ENCODE measurements at regions not wholly inside any gene's neighbourhood (a gene's known extent, or its start where the extent isn't known, plus 50 kb on each side); places are given as distances from the start of the nearest gene placed in this dataset.
"Not testable (repeated sequence)": the region's sequence is repeated elsewhere in the genome, so short reads cannot be mapped to it uniquely, and the experiment has no call there.

GRCh38 chr2:175872721-175873120, 129.3 kb downstream of the LNPK start:
- no peak for DNase-seq

DNA sequence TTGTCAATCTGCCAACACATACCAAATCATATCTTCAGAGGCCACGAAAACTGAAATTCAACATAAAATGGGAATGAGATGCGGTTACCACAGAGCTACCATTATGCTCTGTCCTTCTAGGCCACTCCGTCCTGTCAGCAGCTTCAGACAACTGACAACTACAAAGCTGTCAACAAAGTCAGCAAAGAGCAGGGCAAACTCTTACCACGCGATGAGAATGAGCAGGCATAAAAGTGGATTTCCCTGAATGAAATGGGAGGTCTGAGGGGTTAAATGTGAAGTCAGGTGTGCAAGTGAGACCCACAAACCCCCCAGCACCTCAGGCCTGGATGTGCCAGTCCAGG, 130.1 kb downstream of the LNPK start:
- DNase-seq = no peak

DNA sequence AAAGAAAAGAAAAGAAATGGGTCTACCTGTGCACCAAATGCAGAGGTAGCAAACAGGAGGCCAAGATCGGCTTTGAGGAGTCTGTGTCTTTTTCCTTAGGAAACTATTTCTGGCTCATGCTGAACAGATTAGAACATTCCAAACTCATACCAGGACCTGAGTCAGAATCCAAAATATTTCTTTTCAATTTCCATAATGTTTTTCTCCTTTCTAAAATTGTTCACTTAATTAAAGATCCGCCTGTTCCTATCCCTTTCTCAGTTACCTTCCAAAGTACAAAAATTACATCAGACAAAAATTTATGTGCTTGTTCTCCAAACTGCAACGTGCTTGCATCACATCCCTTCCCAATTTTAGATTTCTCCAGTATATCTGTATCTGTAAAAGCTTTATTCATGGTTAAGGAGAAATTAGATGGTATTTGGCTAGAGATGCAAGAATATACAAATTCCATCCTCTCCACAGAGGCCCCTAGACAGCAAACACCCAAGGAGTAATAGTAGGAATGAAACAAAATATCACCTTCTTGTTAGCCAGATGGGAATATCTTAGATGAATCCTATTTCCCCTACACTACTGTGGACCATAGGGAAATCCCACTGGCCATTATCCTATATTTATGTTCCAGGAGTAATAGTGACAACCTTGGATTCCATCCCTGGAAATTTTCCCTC, 130.6 kb downstream of the LNPK start:
- no peak for DNase-seq

- no peak for DNase-seq
These were observed 136.4 kb downstream of the LNPK start for GRCh38 chr2:175865716-175866115.

GRCh38 chr2:175864137-175864850, 137.8 kb downstream of the LNPK start:
- DNase-seq = no peak

DNA sequence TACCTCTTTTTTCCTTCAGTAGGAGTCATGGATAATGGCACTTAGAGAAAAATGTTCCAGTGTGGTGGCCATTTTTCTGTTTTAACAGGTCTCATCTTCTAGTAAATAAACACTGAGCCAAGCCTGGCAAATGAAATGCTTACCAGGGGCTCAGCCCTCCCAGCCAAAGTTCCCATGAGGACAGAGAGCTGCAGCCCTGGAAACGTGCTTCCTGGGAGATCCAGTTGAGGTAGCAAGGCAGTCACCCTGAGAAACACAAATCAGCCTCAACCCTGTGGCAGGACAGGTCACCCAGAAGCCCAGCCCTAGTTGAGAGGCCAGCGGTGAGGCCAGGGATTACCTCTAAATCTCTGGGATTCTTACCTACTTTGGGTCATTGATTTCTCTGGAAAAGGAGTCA, 140.1 kb downstream of the LNPK start:
- no peak for DNase-seq

- DNase-seq = no peak
These were observed 146.1 kb downstream of the LNPK start for GRCh38 chr2:175855794-175856453.

GRCh38 chr2:175855236-175855635, 146.8 kb downstream of the LNPK start:
- no peak for DNase-seq

GRCh38 chr2:175854665-175855064, 147.4 kb downstream of the LNPK start:
- DNase-seq = no peak

GRCh38 chr2:175854129-175854528, 147.9 kb downstream of the LNPK start:
- no peak for DNase-seq

- DNase-seq = no peak
These were observed 148.5 kb downstream of the LNPK start for GRCh38 chr2:175853616-175853890.

- DNase-seq = no peak
These were observed 149.0 kb downstream of the LNPK start for GRCh38 chr2:175852879-175853615.

DNA sequence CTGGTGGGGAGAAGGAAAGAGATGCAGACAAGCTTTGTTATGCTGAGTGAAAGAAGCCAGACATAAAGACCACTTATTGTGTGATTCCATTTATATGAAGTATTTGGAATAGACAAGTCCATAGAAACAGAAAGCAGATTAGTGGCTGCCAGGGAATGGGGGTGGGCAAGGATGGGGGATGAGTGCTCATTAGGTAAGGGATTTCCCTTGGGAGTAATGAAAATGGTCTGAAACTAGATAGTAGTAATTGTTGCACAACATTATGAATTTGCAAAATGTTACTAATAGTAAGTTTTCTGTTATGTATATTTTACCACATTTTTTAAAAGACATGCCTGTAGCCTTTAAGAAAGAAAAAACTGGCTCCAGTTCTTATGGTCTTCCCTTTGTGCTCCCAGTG, 154.9 kb downstream of the LNPK start:
- no peak for DNase-seq

DNA sequence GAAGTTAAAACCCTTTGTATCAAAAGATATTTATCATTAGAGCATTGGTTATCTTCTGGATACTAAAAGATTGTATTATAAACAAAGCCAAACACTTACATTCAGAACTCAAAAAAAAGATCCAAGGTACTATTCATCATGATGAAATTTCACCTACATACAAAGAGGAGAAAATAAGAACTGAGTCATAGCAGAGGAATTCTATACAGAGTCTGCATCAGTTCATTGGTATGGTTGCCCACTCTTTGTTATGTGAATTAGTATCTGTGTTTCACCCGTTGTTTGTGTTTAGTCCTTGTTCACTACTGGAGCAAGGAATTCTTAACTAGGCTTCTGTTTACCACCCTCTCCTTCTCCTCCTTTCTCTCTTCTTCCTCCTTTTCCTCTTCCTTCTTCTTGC, 157.9 kb downstream of the LNPK start:
- DNase-seq = no peak

DNA sequence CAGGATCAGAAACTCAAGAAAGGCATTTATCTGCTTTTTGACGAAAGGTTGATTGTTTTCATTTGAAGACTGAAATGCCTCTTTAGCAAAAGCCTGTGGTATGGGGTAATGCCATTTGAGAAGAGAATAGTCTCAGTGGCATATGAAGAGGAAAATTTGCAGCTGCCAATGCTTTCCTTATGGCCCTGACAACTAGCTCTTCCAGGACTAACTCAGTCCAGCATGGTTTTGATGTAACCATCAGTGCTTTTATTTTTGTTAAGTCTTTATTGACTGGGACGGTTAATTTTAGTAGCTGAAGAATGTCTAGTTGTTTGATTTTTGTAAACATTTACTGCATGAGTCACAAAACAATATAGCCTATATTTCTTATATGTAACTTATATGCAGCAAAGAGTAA, 158.4 kb downstream of the LNPK start:
- no peak for DNase-seq

GRCh38 chr2:175842996-175843395, 159.1 kb downstream of the LNPK start:
- no peak for DNase-seq

DNA sequence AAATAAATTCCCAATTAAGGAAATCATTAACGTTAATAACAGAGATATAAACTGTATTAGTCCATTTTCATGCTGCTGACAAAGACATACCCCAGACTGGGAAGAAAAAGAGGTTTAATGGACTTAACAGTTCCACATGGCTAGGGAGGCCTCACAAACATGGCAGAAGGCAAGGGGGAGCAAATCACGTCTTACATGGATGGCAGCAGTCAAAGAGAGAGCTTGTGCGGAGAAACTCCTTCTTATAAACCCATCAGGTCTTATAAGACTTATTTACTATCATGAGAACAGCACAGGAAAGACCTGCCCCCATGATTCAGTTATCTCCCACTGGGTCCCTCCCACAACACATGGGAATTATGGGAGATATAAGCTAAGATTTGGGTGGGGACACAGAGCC, 161.3 kb downstream of the LNPK start:
- DNase-seq = not testable (repeated sequence)

- DNase-seq = no peak
These were observed 161.8 kb downstream of the LNPK start for GRCh38 chr2:175840256-175840655.

DNA sequence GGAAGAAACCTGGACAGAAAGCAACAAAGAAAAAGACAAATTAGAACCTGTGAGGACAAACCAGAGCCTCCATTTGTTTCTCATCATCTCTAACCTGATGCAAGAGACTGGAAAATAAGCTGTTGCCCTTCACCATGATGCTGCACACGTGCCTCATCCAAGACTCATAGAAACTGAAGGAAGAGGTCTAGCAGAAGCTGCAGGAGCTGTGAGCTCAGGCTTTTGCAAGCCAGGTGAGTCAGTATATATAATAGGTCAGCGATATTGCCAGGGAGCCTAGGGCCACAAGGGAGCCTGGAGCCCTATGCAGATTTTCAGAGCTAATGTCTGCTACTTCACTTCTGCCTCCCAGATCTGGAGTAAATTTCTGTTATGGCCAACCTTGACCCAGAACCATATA, 163.1 kb downstream of the LNPK start:
- DNase-seq = no peak

DNA sequence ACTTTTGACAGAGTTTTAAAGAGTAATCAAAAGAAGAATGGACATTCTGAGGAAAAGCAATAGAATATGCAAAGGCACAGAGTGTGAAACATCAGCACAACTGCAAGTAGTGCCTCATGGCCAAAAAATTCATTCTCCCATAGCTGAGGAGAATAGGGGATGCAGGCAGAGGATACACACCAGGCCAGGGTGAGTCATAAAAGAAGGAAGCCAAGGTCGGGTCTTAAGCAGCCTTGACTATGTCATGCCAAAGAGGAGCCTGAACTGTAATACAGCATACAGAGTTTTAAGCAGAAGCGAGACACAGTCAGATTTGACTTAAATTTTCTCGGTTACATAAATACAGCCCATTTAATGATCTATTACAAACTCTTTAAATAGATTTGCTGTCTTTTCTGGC, 165.0 kb downstream of the LNPK start:
- DNase-seq = no peak

- no peak for DNase-seq
These were observed 165.7 kb downstream of the LNPK start for GRCh38 chr2:175836361-175836760.

DNA sequence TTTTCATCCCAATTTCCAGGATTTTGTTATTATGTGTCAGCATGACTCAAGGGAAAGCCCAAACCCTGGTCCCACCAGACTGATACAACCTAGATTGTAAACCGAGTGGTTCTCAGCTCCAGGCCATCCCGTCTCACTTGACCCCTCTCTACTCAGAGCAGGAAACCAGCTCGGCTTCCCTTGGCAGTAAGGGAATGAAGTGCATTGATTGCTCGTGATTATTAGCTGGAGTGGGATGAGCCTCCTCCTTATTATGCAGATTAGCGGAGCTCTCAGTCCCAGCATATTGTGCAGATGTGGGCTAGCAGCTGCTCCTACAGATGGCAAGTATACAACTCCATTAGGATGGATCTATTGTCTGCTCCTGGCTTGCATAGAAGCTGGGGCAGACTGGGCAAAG, 167.6 kb downstream of the LNPK start:
- DNase-seq = no peak

DNA sequence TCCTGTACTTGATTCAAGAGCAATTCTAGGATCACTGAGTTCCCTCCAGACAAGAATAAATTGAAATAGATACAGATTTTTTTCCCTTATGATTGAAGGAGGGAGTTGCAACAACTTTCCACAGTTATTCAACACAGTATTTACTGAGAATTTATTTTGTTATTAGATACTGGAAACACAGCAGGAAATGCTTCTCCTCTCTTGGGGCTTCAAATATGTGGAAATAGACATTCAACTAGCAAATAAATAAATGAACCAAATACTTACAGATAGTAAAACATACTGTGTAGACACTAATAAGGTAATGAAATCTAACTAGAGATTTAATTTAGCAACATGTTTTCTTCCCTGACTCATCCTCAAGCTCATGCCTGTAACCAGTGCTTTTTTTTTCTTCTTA, 169.2 kb downstream of the LNPK start:
- no peak for DNase-seq
